Natural killer cell (primary cell): ENCODE measurements at regions not wholly inside any gene's neighbourhood (a gene's known extent, or its start where the extent isn't known, plus 50 kb on each side); places are given as distances from the start of the nearest gene placed in this dataset.

ENCODE experiments used
- ATAC-seq, 3 donors: fragments of 150-1000 bp in 2 of 3; fragments of 200-7000 bp in 1 of 3; cut with Tn5 transposase; 1 replicate in 1 of 3; 2 replicates in 2 of 3; pipeline ENCODE4 v1.10.0; 2021; ENCODE audit warnings: mild to moderate bottlenecking in 2 of 3, moderate library complexity in 2 of 3
- DNase-seq, 2 donors: peaks; one replicate each; pipeline versions ENCODE4 v3.0.0 to v3.0.0-alpha.2; 2013 to 2021; ENCODE audit warnings: mixed read lengths in 1 of 2
- H3K27ac ChIP-seq: one replicate; pipeline ENCODE4 v1.5.1; 2013; ENCODE audit warnings: mild to moderate bottlenecking, low read length
- H3K27me3 ChIP-seq: one replicate; pipeline ENCODE4 v1.6.1; 2013; ENCODE audit warnings: low read length; ENCODE audit not compliant: control insufficient read depth, insufficient read depth
- H3K36me3 ChIP-seq: one replicate; pipeline ENCODE4 v1.6.1; 2013; ENCODE audit warnings: low read length; ENCODE audit not compliant: control insufficient read depth, insufficient read depth
- H3K4me1 ChIP-seq: one replicate; pipeline ENCODE4 v1.6.1; 2013; ENCODE audit warnings: low read length; ENCODE audit not compliant: control insufficient read depth, insufficient read depth
- H3K4me3 ChIP-seq: one replicate; pipeline ENCODE4 v1.5.1; 2013; ENCODE audit warnings: low read length
- H3K9me3 ChIP-seq: one replicate; pipeline ENCODE4 v1.6.1; 2013; ENCODE audit warnings: low read length; ENCODE audit not compliant: control insufficient read depth, insufficient read depth
- H3K27ac Mint-ChIP-seq, 2 donors: one replicate each; pipeline ENCODE4 v1.8.0; 2022; ENCODE audit warnings: mild to moderate bottlenecking in 2 of 2, mixed read lengths in 2 of 2, moderate library complexity in 1 of 2
- H3K27me3 Mint-ChIP-seq, 2 donors: one replicate each; pipeline ENCODE4 v1.8.0; 2022; ENCODE audit warnings: low read depth in 2 of 2, mixed read lengths in 2 of 2
- H3K36me3 Mint-ChIP-seq: one replicate; pipeline ENCODE4 v1.8.0; 2022; ENCODE audit warnings: mixed read lengths
- H3K4me1 Mint-ChIP-seq, 2 donors: one replicate each; pipeline ENCODE4 v1.8.0; 2022; ENCODE audit warnings: mixed read lengths in 2 of 2
- H3K4me3 Mint-ChIP-seq: one replicate; pipeline ENCODE4 v1.8.0; 2022; ENCODE audit warnings: mild to moderate bottlenecking, moderate library complexity, mixed read lengths
- H3K9me3 Mint-ChIP-seq, 2 donors: one replicate each; pipeline ENCODE4 v1.8.0; 2022; ENCODE audit warnings: mixed read lengths in 2 of 2
- WGBS: methylation state at CpG from one replicate; pipeline ENCODE4 v1.1.7; 2013; ENCODE audit warnings: missing lambda C conversion rate; ENCODE audit not compliant: insufficient coverage; 5-methylcytosine and 5-hydroxymethylcytosine counted together
- intact Hi-C: fragments of 100-400 bp; cut with micrococcal nuclease; formaldehyde crosslinking; loops from one replicate; pipeline ENCODE4 v1.14.2; 2022
- TF ChIP-seq, protein P1 (sequence below): fragments of 200-600 bp; IDR thresholded peaks from one replicate; pipeline ENCODE4 v1.8.0; 2022; ENCODE audit warnings: antibody characterized with exemption

DNA sequence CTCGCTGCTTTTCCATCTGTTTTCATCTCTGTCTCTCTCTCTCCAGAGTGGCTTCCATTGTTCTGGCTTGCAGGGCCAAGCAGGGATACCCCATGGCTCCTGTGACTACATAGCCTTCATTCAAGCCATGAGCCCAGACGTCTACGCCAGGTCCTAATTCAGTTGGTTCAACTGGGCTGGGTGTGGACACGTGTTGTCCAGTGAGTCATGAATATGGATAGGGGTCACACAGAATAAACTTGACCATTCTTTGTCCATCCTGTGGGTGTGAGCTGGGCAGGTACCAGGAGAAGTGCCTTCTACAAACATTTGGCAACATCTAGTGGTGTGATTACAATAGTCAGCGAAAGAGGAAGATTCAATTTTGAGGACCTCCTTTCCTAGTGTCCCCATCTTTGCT is 96.9 kb upstream of the ARMC2 start:
- no peaks in the 10 kb centered on the region for H3K9me3 Mint-ChIP-seq
- WGBS = 90% methylated on average over 5 of the region's 5 CpGs

GRCh38 chr6:108751851-108752732 is 96.1 kb upstream of the ARMC2 start:
- 90% methylated on average over 5 of the region's 5 CpGs for WGBS
- TF ChIP-seq, protein P1, sequence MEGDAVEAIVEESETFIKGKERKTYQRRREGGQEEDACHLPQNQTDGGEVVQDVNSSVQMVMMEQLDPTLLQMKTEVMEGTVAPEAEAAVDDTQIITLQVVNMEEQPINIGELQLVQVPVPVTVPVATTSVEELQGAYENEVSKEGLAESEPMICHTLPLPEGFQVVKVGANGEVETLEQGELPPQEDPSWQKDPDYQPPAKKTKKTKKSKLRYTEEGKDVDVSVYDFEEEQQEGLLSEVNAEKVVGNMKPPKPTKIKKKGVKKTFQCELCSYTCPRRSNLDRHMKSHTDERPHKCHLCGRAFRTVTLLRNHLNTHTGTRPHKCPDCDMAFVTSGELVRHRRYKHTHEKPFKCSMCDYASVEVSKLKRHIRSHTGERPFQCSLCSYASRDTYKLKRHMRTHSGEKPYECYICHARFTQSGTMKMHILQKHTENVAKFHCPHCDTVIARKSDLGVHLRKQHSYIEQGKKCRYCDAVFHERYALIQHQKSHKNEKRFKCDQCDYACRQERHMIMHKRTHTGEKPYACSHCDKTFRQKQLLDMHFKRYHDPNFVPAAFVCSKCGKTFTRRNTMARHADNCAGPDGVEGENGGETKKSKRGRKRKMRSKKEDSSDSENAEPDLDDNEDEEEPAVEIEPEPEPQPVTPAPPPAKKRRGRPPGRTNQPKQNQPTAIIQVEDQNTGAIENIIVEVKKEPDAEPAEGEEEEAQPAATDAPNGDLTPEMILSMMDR = no peak

More for the DNA sequence above, 96.9 kb upstream of the ARMC2 start:
- Mint-ChIP-seq H3K4me1 (no peaks in the 10 kb centered on the region), H3K36me3 (no peaks in the 10 kb centered on the region), H3K4me3 (no peak overlapping the region), H3K27ac (no peak overlapping the region), H3K27me3 (peaks cover 3 to 8% of the 10 kb centered on the region in 2 donors)
- Histone ChIP-seq H3K4me3 (no peak overlapping the region), H3K4me1 (no peaks in the 10 kb centered on the region), H3K9me3 (no peaks in the 10 kb centered on the region), H3K27me3 (no peaks in the 10 kb centered on the region), H3K27ac (no peak overlapping the region), H3K36me3 (no peaks in the 10 kb centered on the region)
- DNase-seq = no peak
- TF ChIP-seq, protein P1 = no peak
- ATAC-seq = no peak
- intact Hi-C loops = no loop called here

GRCh38 chr6:108752733-108753590 is 95.3 kb upstream of the ARMC2 start:
- DNase-seq (no peak), ATAC-seq (no peak)
- H3K27ac Mint-ChIP-seq = no peak overlapping the region
- no peak overlapping the region for H3K4me3 ChIP-seq
- no peaks in the 10 kb centered on the region for H3K4me1 ChIP-seq
- H3K27me3 Mint-ChIP-seq = peaks cover 2 to 3% of the 10 kb centered on the region in 2 donors
- no peaks in the 10 kb centered on the region for H3K36me3 Mint-ChIP-seq
- intact Hi-C loops = no loop called here
- H3K27ac ChIP-seq = no peak overlapping the region
- TF ChIP-seq, protein P1 = no peak
- H3K27me3 ChIP-seq = no peaks in the 10 kb centered on the region
- no peaks in the 10 kb centered on the region for H3K9me3 Mint-ChIP-seq
- no peaks in the 10 kb centered on the region for H3K4me1 Mint-ChIP-seq
- no peak overlapping the region for H3K4me3 Mint-ChIP-seq
- 93% methylated on average over 9 of the region's 9 CpGs for WGBS
- no peaks in the 10 kb centered on the region for H3K9me3 ChIP-seq
- H3K36me3 ChIP-seq = no peaks in the 10 kb centered on the region

More at GRCh38 chr6:108751851-108752732, 96.1 kb upstream of the ARMC2 start:
- DNase-seq = no peak
- H3K4me1 Mint-ChIP-seq = no peaks in the 10 kb centered on the region
- Histone ChIP-seq H3K4me3 (no peak overlapping the region), H3K9me3 (no peaks in the 10 kb centered on the region), H3K36me3 (no peaks in the 10 kb centered on the region), H3K27ac (no peak overlapping the region), H3K27me3 (no peaks in the 10 kb centered on the region), H3K4me1 (no peaks in the 10 kb centered on the region)
- H3K4me3 Mint-ChIP-seq = no peak overlapping the region
- ATAC-seq = peak in 1 of 3 donors; percentile 6
- H3K27me3 Mint-ChIP-seq = peaks cover 3 to 8% of the 10 kb centered on the region in 2 donors
- H3K27ac Mint-ChIP-seq = no peak overlapping the region
- intact Hi-C loops = no loop called here
- no peaks in the 10 kb centered on the region for H3K9me3 Mint-ChIP-seq
- no peaks in the 10 kb centered on the region for H3K36me3 Mint-ChIP-seq
